NCI-H446 treated with DMSO at 0.1 percent for 48 hours (cell line): ENCODE measurements at regions not wholly inside any gene's neighbourhood (a gene's known extent, or its start where the extent isn't known, plus 50 kb on each side); places are given as distances from the start of the nearest gene placed in this dataset.

Experiments used
- DNase-seq: peaks from one replicate; lab custom pipeline; 2025; lab: John Stamatoyannopoulos, UW

- DNase-seq: no peak
Observed at GRCh38 chr7:114112806-114113205, 194.0 kb upstream of the PPP1R3A start.

- no peak for DNase-seq
Observed at GRCh38 chr7:114110666-114111065, 191.9 kb upstream of the PPP1R3A start.

- DNase-seq: peak; percentile 81
Observed at GRCh38 chr7:114109721-114110120, 190.9 kb upstream of the PPP1R3A start.

- no peak for DNase-seq
Observed at GRCh38 chr7:114109304-114109703, 190.5 kb upstream of the PPP1R3A start.

- DNase-seq: no peak
Observed at GRCh38 chr7:114108510-114108909, 189.7 kb upstream of the PPP1R3A start.

- DNase-seq: no peak
Observed at GRCh38 chr7:114107522-114107921, 188.7 kb upstream of the PPP1R3A start.

- no peak for DNase-seq
Observed at GRCh38 chr7:114104035-114104434, 185.2 kb upstream of the PPP1R3A start.

GRCh38 chr7:114102996-114103395 is 184.2 kb upstream of the PPP1R3A start:
- no peak for DNase-seq

- no peak for DNase-seq
Observed at GRCh38 chr7:114102131-114102530, 183.3 kb upstream of the PPP1R3A start.

- DNase-seq: no peak
Observed at GRCh38 chr7:114100810-114101209, 182.0 kb upstream of the PPP1R3A start.

- no peak for DNase-seq
Observed at GRCh38 chr7:114099337-114099736, 180.5 kb upstream of the PPP1R3A start.

GRCh38 chr7:114095885-114096284 is 177.1 kb upstream of the PPP1R3A start:
- DNase-seq: no peak

GRCh38 chr7:114088470-114088940 is 169.7 kb upstream of the PPP1R3A start:
- no peak for DNase-seq

GRCh38 chr7:114087653-114088469 is 169.1 kb upstream of the PPP1R3A start:
- no peak for DNase-seq

- no peak for DNase-seq
Observed at GRCh38 chr7:114086914-114087652, 168.3 kb upstream of the PPP1R3A start.

- DNase-seq: no peak
Observed at GRCh38 chr7:114086537-114086913, 167.7 kb upstream of the PPP1R3A start.

GRCh38 chr7:114085592-114086501 is 167.0 kb upstream of the PPP1R3A start:
- peak; percentile 98 for DNase-seq

- no peak for DNase-seq
Observed at GRCh38 chr7:114085313-114085591, 166.4 kb upstream of the PPP1R3A start.

GRCh38 chr7:114084472-114085312 is 165.9 kb upstream of the PPP1R3A start:
- peak; percentile 53 for DNase-seq

GRCh38 chr7:114084002-114084471 is 165.2 kb upstream of the PPP1R3A start:
- DNase-seq: no peak
